T-helper 17 cell (primary cell): ENCODE measurements at regions not wholly inside any gene's neighbourhood (a gene's known extent, or its start where the extent isn't known, plus 50 kb on each side); places are given as distances from the start of the nearest gene placed in this dataset.

Experiments used
- ATAC-seq: fragments of 150-1000 bp; cut with Tn5 transposase; 2 replicates; pipeline ENCODE4 v1.10.0; 2021; ENCODE audit warnings: mild to moderate bottlenecking, moderate library complexity
- DNase-seq, 3 donors: peaks; one replicate each; pipeline versions ENCODE4 v3.0.0 to v3.0.0-alpha.2; 2020 to 2021
- H3K9me3 ChIP-seq: one replicate; pipeline ENCODE4 v1.7.0; 2013; ENCODE audit warnings: low read length, mild to moderate bottlenecking; ENCODE audit not compliant: control insufficient read depth, poor library complexity, severe bottlenecking
- H3K27ac Mint-ChIP-seq: one replicate; pipeline ENCODE4 v1.8.0; 2022; ENCODE audit warnings: mild to moderate bottlenecking, moderate library complexity, mixed read lengths
- H3K27me3 Mint-ChIP-seq: one replicate; pipeline ENCODE4 v1.8.0; 2022; ENCODE audit warnings: mixed read lengths
- H3K36me3 Mint-ChIP-seq: one replicate; pipeline ENCODE4 v1.8.0; 2022; ENCODE audit warnings: low read depth, mixed read lengths
- H3K4me1 Mint-ChIP-seq: one replicate; pipeline ENCODE4 v1.8.0; 2022; ENCODE audit warnings: mild to moderate bottlenecking, mixed read lengths
- H3K4me3 Mint-ChIP-seq: one replicate; pipeline ENCODE4 v1.8.0; 2022; ENCODE audit warnings: mild to moderate bottlenecking, moderate library complexity, mixed read lengths

DNA sequence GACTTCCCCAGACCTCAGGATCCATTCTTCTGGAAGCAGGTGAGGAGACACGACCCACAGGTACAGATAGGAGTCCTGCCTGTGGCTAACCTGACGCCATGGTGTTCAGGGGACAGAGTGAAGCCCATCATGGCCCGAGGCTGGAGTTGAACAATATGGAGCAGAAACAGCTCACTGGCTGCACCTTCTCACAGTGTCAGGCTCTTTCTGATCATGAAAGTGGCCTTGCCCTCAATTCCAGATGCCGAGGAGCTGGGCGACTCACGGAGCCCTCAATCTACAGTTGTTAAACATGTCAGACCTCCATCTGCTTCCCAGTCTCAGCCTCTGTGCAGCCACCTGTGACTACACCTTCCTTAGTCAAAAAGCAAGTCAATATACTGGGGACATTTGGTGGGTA is 110.8 kb upstream of the SMAD3 start:
- peaks cover 4% of the 10 kb centered on the region for H3K36me3 Mint-ChIP-seq
- H3K9me3 ChIP-seq: no peaks in the 10 kb centered on the region
- DNase-seq (no peak), ATAC-seq (no peak)
- peaks cover 4% of the 10 kb centered on the region for H3K4me1 Mint-ChIP-seq
- no peak overlapping the region for H3K27ac Mint-ChIP-seq
- H3K27me3 Mint-ChIP-seq: peaks cover 27% of the 10 kb centered on the region
- no peak overlapping the region for H3K4me3 Mint-ChIP-seq

DNA sequence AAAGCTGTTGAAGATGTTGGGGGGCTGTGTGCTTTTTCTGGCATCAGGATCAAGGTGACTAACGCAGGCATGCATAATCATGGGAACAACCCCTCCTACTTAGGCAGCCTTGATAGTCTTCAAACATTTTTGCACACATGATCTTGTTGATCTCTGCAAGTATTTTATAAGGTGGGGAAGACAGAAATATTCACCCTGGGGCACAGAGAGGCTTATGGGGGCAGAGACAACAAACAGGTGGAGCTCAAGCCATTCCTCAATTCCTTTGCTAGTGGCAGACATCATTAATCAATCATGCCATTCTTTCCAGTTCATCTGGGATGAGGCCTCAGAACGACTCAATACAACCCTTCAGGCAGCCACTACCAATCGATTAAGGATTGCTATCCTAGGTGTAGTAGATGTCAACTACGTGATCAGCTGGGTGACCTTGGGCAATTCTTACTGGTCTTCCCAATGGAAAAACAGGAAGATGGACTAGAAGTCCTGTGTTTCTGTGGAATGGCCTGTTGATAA is 110.3 kb upstream of the SMAD3 start:
- Mint-ChIP-seq H3K36me3 (peaks cover 4% of the 10 kb centered on the region), H3K4me1 (peaks cover 4% of the 10 kb centered on the region), H3K27me3 (peaks cover 27% of the 10 kb centered on the region), H3K27ac (no peak overlapping the region), H3K4me3 (no peak overlapping the region)
- DNase-seq: no peak
- H3K9me3 ChIP-seq: no peaks in the 10 kb centered on the region
- no peak for ATAC-seq

DNA sequence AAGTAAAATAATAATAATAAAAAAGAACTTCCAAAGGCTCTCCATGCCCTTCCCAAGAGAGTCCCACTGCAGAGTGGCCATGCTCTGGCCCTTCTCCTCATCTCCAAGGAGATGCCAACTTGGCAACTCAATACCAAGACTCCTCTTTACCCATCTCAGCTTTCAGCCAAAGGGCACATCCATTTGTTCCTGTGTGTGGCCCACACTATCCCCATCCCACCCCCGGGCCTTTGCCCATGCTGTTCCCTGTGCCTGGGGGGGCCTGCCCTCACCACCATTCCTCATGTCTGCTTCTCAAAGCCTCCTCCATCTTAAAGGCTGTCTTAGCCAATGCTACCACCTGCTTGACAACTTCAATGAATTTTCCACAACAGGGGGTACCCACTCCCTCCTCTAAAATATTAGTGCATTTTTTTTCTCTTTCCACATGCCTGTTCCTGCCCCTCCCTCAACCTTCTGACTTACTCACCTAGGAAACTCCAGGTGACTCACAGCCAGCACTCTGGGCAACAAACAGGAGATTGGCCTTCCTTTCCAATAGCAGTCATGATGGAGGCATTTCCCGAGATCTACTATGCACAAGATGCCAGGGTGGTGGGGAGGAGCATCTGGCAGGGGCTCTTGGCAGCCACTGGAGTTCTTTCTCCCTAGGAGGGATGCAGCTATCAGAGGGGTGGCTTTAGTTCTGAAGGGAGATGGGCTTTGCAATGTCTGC is 109.4 kb upstream of the SMAD3 start:
- DNase-seq (no peak), ATAC-seq (no peak)
- Mint-ChIP-seq H3K27me3 (peaks cover 27% of the 10 kb centered on the region), H3K36me3 (peaks cover 4% of the 10 kb centered on the region), H3K4me3 (no peak overlapping the region), H3K27ac (no peak overlapping the region), H3K4me1 (peaks cover 4% of the 10 kb centered on the region)
- H3K9me3 ChIP-seq: no peaks in the 10 kb centered on the region

DNA sequence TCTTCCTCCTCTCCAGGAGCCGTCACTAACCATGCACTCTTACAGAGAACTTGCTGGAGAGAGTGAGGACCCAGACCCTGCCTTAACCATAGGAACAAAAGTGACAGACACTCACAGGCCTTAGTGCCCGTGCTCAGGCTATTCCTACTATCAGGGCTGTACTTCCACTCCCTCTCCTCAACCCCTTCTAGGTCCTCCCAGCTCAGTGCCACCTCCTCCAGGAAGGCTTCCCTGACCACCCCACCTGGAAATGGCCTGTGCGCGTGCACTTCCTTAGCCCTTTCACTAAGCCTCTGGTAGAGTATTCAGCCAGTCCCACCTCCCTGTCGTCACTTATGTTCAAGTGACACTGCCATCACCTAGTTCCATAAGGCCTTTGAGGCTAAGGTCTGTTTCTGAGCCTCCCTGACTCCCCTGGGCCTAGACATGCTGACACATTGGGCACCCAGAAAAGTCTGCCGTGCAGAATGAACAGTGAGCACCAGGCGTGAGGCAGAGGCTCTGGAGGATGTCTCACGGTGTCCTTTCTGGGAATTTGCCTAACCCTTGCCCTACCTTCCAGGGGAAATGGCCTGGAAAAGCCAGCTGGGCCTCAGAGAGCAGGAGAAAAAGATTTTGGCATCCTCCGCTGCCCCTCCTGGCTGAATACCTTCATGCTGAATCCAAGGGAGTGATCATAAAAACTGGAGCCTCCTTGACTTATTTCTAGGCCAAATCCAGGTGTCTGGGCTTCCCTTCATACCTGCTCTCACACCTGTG is 108.6 kb upstream of the SMAD3 start:
- Mint-ChIP-seq H3K27ac (no peak overlapping the region), H3K4me3 (no peak overlapping the region), H3K4me1 (peaks cover 4% of the 10 kb centered on the region), H3K36me3 (peaks cover 4% of the 10 kb centered on the region), H3K27me3 (peaks cover 23% of the 10 kb centered on the region)
- no peak for DNase-seq
- no peaks in the 10 kb centered on the region for H3K9me3 ChIP-seq
- ATAC-seq: no peak

DNA sequence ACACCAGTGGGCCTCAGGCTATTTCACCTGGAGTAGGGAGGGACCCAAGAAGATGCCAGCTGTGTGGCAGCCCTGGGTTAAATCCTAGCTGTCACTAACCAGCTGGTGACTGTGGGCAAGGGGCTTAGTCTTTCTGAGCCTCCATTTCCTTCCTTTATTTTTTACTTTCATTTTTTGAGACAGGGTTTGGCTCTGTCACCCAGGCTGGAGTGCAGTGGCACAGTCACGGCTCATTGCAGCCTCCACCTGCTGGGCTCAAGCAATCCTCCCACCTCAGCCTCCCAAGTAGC is 108.0 kb upstream of the SMAD3 start:
- DNase-seq (no peak), ATAC-seq (no peak)
- H3K27ac Mint-ChIP-seq: no peak overlapping the region
- H3K27me3 Mint-ChIP-seq: peaks cover 18% of the 10 kb centered on the region
- H3K4me1 Mint-ChIP-seq: peaks cover 3% of the 10 kb centered on the region
- peaks cover 3% of the 10 kb centered on the region for H3K36me3 Mint-ChIP-seq
- no peak overlapping the region for H3K4me3 Mint-ChIP-seq
- no peaks in the 10 kb centered on the region for H3K9me3 ChIP-seq

DNA sequence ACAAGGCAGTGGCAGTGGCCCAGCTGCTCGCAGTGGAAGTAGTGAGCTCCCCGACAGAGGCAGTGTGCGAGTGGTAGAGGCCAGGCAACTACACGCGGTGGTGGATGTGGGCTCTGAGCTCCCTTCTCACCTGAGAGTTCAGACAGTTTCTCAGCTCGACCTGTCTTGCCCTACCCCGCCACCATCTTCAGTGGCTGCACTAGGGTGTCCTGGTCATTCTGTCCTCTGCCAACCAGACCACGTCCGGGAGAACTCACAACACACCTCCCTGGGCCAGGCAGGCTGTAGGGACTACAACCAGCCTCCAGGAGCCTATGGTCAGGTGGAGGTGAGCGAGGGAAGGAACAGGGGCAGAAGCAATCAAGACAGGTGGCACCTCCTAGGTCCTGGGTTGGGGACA is 106.3 kb upstream of the SMAD3 start:
- H3K36me3 Mint-ChIP-seq: no peaks in the 10 kb centered on the region
- DNase-seq (no peak), ATAC-seq (no peak)
- H3K9me3 ChIP-seq: no peaks in the 10 kb centered on the region
- peaks cover 2% of the 10 kb centered on the region for H3K4me1 Mint-ChIP-seq
- H3K27ac Mint-ChIP-seq: no peak overlapping the region
- no peak overlapping the region for H3K4me3 Mint-ChIP-seq
- peaks cover 12% of the 10 kb centered on the region for H3K27me3 Mint-ChIP-seq

DNA sequence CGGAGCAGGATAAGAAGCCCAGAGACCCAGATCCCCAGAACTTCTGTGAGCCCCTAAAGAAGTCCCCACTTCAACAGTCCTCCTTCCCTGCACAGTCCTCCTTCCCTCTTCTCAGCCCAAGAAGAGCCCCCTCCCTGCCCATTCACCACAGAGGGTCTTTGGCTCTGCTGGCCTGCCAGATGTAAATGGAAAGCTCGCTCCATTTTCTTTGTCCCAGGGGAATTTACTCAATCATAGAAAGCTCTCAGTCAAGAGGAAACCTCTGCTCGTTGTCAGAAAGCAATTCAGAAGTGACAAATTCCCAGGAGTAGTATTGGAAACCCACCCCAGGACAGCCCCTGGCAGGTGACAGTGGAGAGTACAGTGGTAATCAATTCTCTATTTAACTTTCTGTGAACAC is 105.5 kb upstream of the SMAD3 start:
- Mint-ChIP-seq H3K27ac (no peak overlapping the region), H3K4me3 (no peak overlapping the region), H3K36me3 (no peaks in the 10 kb centered on the region), H3K4me1 (peaks cover 2% of the 10 kb centered on the region), H3K27me3 (peaks cover 10% of the 10 kb centered on the region)
- no peak for ATAC-seq
- DNase-seq: no peak
- H3K9me3 ChIP-seq: no peaks in the 10 kb centered on the region

DNA sequence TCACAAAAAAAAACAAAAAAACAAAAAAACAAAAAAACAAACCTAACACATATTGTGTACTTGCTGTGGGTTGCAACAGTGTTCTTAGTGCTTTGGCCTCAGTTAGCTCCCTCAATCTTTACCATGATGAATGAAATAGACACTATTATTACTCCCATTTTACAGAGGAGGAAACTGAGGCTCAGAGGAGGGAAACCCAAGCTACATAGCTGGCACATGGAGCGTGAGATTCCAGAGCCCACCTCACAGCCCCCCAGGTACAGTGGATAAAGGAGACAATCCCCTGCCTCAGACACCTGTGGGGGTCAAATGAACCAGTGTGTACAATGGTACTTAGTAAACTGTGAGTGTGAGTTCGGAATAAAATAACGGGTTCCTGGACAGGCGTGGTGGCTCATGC is 104.9 kb upstream of the SMAD3 start:
- Mint-ChIP-seq H3K4me1 (peaks cover 2% of the 10 kb centered on the region), H3K36me3 (no peaks in the 10 kb centered on the region)
- ATAC-seq: no peak

DNA sequence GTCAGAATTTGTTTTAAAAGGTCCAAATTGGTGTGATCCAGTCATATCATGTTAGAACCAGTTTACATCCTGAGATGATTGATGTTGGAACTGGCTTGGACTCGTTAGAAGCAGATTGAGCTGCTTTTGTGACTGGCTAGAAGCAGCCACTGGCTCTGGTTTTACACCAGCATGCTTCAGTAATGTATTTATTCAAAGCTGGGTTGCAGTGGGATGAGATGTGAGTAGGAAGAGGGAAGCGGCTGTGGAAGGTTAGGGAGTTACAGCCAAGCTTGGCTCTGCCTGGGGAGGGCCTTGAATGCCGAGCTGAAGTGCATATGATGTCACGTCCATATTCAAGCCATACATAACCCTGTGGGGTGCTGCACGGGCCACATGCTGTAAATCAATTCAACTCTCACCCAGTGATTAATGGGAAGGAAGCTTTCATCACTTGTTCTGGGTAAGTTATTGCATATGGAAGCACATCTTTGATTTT is 104.0 kb upstream of the SMAD3 start:
- no peak for ATAC-seq
- peaks cover 5% of the 10 kb centered on the region for H3K4me1 Mint-ChIP-seq
- DNase-seq: no peak
- no peaks in the 10 kb centered on the region for H3K9me3 ChIP-seq
- H3K27ac Mint-ChIP-seq: no peak overlapping the region
- H3K36me3 Mint-ChIP-seq: no peaks in the 10 kb centered on the region
- H3K27me3 Mint-ChIP-seq: peaks cover under 1% of the 10 kb centered on the region
- no peak overlapping the region for H3K4me3 Mint-ChIP-seq

More for the DNA sequence above, 104.9 kb upstream of the SMAD3 start:
- no peak for DNase-seq
- peaks cover 7% of the 10 kb centered on the region for H3K27me3 Mint-ChIP-seq
- H3K27ac Mint-ChIP-seq: no peak overlapping the region
- H3K9me3 ChIP-seq: no peaks in the 10 kb centered on the region
- H3K4me3 Mint-ChIP-seq: no peak overlapping the region

DNA sequence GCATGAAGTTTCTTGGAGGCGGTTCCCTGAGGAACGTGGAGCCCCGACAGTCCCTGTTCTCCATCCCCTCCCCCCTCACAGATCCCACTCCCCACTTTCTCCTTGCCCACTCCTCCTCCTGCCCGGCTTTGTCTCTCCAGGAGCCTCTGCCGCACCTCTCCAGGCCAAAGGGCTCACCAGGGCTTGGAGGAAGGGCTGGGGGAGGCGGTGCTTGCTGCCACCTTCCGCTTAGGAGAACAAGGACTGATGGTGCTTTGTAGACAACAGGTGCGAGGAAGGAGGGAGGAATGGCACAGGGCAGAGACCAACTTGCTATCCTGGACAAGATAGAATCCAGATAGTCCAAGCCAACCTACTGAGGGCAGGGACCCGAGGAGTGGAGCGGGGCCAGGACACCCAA is 103.5 kb upstream of the SMAD3 start:
- H3K36me3 Mint-ChIP-seq: no peaks in the 10 kb centered on the region
- H3K9me3 ChIP-seq: no peaks in the 10 kb centered on the region
- DNase-seq: no peak
- no peak overlapping the region for H3K27ac Mint-ChIP-seq
- no peaks in the 10 kb centered on the region for H3K27me3 Mint-ChIP-seq
- ATAC-seq: no peak
- peaks cover 6% of the 10 kb centered on the region for H3K4me1 Mint-ChIP-seq
- H3K4me3 Mint-ChIP-seq: no peak overlapping the region

DNA sequence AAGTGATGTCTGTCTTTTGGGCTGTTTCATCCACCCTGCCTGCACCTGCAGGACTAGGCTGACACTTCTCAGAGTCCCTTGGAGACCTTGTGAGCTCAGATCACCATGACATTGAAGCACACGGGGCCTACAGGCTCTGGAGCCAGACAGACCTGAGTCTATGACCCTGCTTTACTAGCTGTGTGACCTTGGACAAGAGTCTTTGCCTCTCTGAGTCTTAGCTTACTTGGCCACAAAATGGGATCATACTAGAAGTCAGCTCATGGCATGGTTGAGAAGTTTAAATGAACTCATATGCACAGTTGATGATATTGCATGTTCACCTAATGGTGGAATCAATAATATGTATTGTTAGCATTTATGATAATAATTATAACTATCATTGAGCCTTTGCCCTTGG is 102.9 kb upstream of the SMAD3 start:
- Mint-ChIP-seq H3K4me3 (no peak overlapping the region), H3K27ac (no peak overlapping the region)
- no peak for ATAC-seq

DNA sequence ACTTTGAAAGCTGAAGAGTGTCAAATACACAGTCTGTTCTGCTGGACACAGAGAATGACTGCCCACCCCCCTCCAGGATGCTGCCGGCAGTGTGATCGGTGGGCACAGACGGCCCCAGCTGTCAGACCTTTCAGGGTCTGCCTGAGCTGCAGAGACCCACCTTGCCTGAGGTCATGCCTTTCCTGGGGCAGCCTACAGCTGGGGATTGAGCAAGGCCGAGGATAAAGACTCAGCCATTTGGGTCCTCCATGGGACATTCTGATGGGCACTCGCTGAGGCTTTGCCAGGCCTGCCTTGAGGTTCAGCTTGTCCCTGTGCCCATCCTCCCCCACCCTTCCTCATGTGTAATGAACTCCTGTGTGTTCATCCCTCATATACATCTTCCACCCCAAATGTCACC is 102.3 kb upstream of the SMAD3 start:
- no peaks in the 10 kb centered on the region for H3K36me3 Mint-ChIP-seq
- H3K9me3 ChIP-seq: no peaks in the 10 kb centered on the region
- ATAC-seq (no peak), DNase-seq (no peak)
- no peak overlapping the region for H3K4me3 Mint-ChIP-seq
- no peaks in the 10 kb centered on the region for H3K27me3 Mint-ChIP-seq
- no peak overlapping the region for H3K27ac Mint-ChIP-seq
- H3K4me1 Mint-ChIP-seq: peaks cover 6% of the 10 kb centered on the region

More for the DNA sequence above, 102.9 kb upstream of the SMAD3 start:
- H3K4me1 Mint-ChIP-seq: peaks cover 4% of the 10 kb centered on the region
- H3K9me3 ChIP-seq: no peaks in the 10 kb centered on the region
- no peaks in the 10 kb centered on the region for H3K36me3 Mint-ChIP-seq
- no peak for DNase-seq
- no peaks in the 10 kb centered on the region for H3K27me3 Mint-ChIP-seq

DNA sequence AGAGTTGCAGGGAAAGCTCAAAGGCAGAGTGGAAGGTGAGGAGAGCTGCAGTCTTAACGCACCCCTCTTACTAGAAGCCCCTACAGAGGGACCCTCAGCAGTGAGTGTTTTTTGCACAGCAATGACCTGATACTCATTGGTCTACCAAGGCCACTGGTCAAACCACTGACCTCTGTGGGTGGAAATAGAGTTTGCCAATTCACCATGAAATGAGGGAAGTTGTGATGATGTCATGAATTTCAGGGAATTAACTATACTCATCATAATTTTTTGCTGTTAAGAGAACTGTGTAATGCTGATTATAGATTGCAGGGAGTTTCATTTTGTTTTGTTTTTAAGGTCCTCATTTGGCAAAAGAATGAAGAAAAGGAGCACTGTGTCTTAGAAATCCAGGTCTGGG is 101.7 kb upstream of the SMAD3 start:
- no peak overlapping the region for H3K4me3 Mint-ChIP-seq
- H3K4me1 Mint-ChIP-seq: peaks cover 6% of the 10 kb centered on the region
- H3K36me3 Mint-ChIP-seq: no peaks in the 10 kb centered on the region
- no peaks in the 10 kb centered on the region for H3K27me3 Mint-ChIP-seq
- no peak for ATAC-seq
- DNase-seq: no peak
- H3K9me3 ChIP-seq: no peaks in the 10 kb centered on the region
- H3K27ac Mint-ChIP-seq: no peak overlapping the region
